ENCODE measurements at regions not wholly inside any gene's neighbourhood (a gene's known extent, or its start where the extent isn't known, plus 50 kb on each side); places are given as distances from the start of the nearest gene placed in this dataset.

- H3K27me3 ChIP-seq (ENCODE audit: control insufficient read depth, insufficient read depth, low read length) = no peaks in the 10 kb centered on the region
- TF ChIP-seq, protein P1, sequence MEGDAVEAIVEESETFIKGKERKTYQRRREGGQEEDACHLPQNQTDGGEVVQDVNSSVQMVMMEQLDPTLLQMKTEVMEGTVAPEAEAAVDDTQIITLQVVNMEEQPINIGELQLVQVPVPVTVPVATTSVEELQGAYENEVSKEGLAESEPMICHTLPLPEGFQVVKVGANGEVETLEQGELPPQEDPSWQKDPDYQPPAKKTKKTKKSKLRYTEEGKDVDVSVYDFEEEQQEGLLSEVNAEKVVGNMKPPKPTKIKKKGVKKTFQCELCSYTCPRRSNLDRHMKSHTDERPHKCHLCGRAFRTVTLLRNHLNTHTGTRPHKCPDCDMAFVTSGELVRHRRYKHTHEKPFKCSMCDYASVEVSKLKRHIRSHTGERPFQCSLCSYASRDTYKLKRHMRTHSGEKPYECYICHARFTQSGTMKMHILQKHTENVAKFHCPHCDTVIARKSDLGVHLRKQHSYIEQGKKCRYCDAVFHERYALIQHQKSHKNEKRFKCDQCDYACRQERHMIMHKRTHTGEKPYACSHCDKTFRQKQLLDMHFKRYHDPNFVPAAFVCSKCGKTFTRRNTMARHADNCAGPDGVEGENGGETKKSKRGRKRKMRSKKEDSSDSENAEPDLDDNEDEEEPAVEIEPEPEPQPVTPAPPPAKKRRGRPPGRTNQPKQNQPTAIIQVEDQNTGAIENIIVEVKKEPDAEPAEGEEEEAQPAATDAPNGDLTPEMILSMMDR (IDR thresholded peaks at IDR 0.05; ENCODE audit: insufficient read depth, low read length, severe bottlenecking) = no peak
- FAIRE-seq (no peak), DNase-seq (ENCODE audit: low read depth) (no peak)
- no peaks in the 10 kb centered on the region for H3K36me3 ChIP-seq (ENCODE audit: control insufficient read depth, insufficient read depth, low read length)
- no peak overlapping the region for H3K4me3 ChIP-seq (ENCODE audit: low read depth, low read length)
Measured at GRCh38 chr6:14731611-14732010, 514.3 kb upstream of the JARID2 start.

GRCh38 chr6:14732226-14732843, 513.5 kb upstream of the JARID2 start:
- Histone ChIP-seq H3K36me3 (ENCODE audit: control insufficient read depth, insufficient read depth, low read length) (no peaks in the 10 kb centered on the region), H3K4me3 (ENCODE audit: low read depth, low read length) (no peak overlapping the region), H3K27me3 (ENCODE audit: control insufficient read depth, insufficient read depth, low read length) (no peaks in the 10 kb centered on the region)
- no peak for FAIRE-seq
- DNase-seq (ENCODE audit: low read depth) = no peak
- TF ChIP-seq, protein P1 (IDR thresholded peaks at IDR 0.05; ENCODE audit: insufficient read depth, low read length, severe bottlenecking) = no peak

DNA sequence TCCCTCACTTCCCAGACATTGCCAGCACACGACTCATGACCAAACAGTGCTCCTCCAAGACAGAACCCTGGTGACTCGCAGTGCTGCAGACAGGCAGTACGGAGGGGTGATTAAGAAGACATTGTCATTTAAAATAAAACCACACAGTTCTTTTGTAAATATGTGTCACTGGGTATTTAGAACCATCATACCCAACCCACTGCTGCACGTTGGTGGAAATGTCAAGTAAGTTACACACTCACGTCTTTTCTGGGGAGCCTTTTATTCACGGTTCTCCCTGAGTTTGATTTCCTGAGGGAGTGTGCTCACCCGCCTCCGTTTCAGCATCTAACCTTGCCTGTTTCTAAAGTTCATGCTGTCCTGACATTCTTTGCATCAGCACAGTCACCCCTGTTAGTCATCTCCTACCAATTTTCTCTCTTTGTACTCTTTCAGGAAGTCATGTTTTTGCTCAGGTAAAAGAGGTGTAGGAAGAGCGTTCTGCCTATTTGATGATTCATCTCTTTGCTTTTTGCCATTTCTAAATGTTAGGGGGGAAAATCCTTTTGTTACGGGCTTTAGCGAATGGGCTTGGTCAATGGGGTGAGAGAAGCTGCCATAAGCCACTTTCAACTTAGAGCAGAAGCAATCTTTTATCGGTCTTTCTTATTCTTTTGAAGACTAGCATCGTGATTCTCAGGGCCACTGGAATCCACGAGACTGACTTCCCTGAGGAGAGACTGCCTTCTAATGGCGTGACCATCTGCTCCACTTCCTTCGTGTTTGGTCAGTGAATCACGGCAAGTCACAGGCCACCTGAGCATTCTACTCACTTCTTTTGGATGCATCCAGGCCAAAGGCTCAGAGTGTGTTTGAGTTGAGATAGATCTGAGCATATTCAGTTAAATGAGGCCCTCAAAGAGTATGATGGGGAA, 512.8 kb upstream of the JARID2 start:
- peak; percentile 98 for DNase-seq (ENCODE audit: low read depth)
- TF ChIP-seq, protein P1 (IDR thresholded peaks at IDR 0.05; ENCODE audit: insufficient read depth, low read length, severe bottlenecking) = no peak

GRCh38 chr6:14734052-14734415, 511.8 kb upstream of the JARID2 start:
- FAIRE-seq (no peak), DNase-seq (ENCODE audit: low read depth) (no peak)
- no peak overlapping the region for H3K4me3 ChIP-seq (ENCODE audit: low read depth, low read length)
- no peaks in the 10 kb centered on the region for H3K36me3 ChIP-seq (ENCODE audit: control insufficient read depth, insufficient read depth, low read length)
- TF ChIP-seq, protein P1 (IDR thresholded peaks at IDR 0.05; ENCODE audit: insufficient read depth, low read length, severe bottlenecking) = no peak
- no peaks in the 10 kb centered on the region for H3K27me3 ChIP-seq (ENCODE audit: control insufficient read depth, insufficient read depth, low read length)

More for the DNA sequence above, 512.8 kb upstream of the JARID2 start:
- H3K27me3 ChIP-seq (ENCODE audit: control insufficient read depth, insufficient read depth, low read length) = no peaks in the 10 kb centered on the region
- peak; percentile 68 for FAIRE-seq
- H3K4me3 ChIP-seq (ENCODE audit: low read depth, low read length) = no peak overlapping the region
- no peaks in the 10 kb centered on the region for H3K36me3 ChIP-seq (ENCODE audit: control insufficient read depth, insufficient read depth, low read length)

- peak; percentile 88 for DNase-seq (ENCODE audit: low read depth)
- no peak for FAIRE-seq
- Histone ChIP-seq H3K36me3 (ENCODE audit: control insufficient read depth, insufficient read depth, low read length) (no peaks in the 10 kb centered on the region), H3K27me3 (ENCODE audit: control insufficient read depth, insufficient read depth, low read length) (no peaks in the 10 kb centered on the region), H3K4me3 (ENCODE audit: low read depth, low read length) (no peak overlapping the region)
- TF ChIP-seq, protein P1 (IDR thresholded peaks at IDR 0.05; ENCODE audit: insufficient read depth, low read length, severe bottlenecking) = no peak
Measured at GRCh38 chr6:14734416-14735340, 511.2 kb upstream of the JARID2 start.
